ENCODE measurements at regions not wholly inside any gene's neighbourhood (a gene's known extent, or its start where the extent isn't known, plus 50 kb on each side); places are given as distances from the start of the nearest gene placed in this dataset.

DNA sequence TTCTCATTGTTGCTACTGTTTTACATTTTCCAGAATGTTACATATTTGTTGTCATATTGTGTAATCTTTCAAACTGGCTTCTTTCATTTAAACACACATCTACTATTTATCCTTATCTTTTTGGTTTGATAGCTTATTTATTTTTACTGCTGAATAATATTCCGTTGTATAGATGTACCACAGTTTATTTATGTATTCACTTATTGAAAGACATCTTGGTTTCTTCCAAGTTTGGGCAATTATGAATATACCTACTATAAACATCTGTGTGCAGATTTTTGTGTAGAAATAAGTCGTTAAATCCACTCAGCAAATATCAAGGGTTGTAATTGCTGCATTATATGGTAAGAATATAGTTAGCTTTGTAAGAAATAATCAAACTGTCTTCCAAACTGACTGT, 669.2 kb downstream of the TNS3 start:
- TF ChIP-seq GATA3 (IDR thresholded peaks at IDR 0.05; ENCODE audit: low read depth, low read length), result no peak
- no peak for TF ChIP-seq GATA2 (IDR thresholded peaks at IDR 0.05; ENCODE audit: low read depth, low read length)

All from SH-SY5Y (cell line).